K562 (cell line): ENCODE measurements at regions not wholly inside any gene's neighbourhood (a gene's known extent, or its start where the extent isn't known, plus 50 kb on each side); places are given as distances from the start of the nearest gene placed in this dataset.

ENCODE experiments used
- CTCF ChIP-seq, 3 experiments: IDR thresholded peaks in 2 of 3; conservative IDR thresholded peaks in 1 of 3; 2 replicates each; pipeline ENCODE4 v1.5.1; 2011 to 2012; ENCODE audit warnings: low read length in 3 of 3, mild to moderate bottlenecking in 3 of 3, control low read depth in 2 of 3, improper control_type of control experiment in 1 of 3, inconsistent platforms in 1 of 3, low read depth in 1 of 3, mixed read lengths in 1 of 3, moderate library complexity in 1 of 3; ENCODE audit not compliant: insufficient read depth in 2 of 3
- DMBX1 ChIP-seq: fragments of 250-450 bp; sonication (Bioruptor Pico); IDR thresholded peaks from 2 replicates; pipeline ENCODE4 v1.8.0; 2022; ENCODE audit warnings: inconsistent platforms, mild to moderate bottlenecking, moderate library complexity, borderline replicate concordance
- GABPA ChIP-seq: fragments of 200-800 bp; sonication (Bioruptor generic); conservative IDR thresholded peaks from 2 replicates; pipeline ENCODE4 v1.6.1; 2016; ENCODE audit warnings: low read depth, missing genetic modification characterization, missing compliant biosample characterization
- HDGF ChIP-seq: fragments of 450-650 bp; IDR thresholded peaks from 2 replicates; pipeline ENCODE4 v1.6.1; 2016
- HMG20B ChIP-seq: fragments of 250-450 bp; sonication (Bioruptor Pico); IDR thresholded peaks from 2 replicates; pipeline ENCODE4 v1.5.0; 2021; ENCODE audit warnings: mild to moderate bottlenecking
- JUND ChIP-seq, 2 experiments: IDR thresholded peaks; 2 replicates in 1 of 2; 3 replicates in 1 of 2; pipeline ENCODE4 v1.6.1; 2011; ENCODE audit warnings: borderline replicate concordance in 2 of 2, low read depth in 2 of 2, low read length in 2 of 2, improper control_type of control experiment in 1 of 2, missing biosample characterization in 1 of 2, missing genetic modification characterization in 1 of 2, missing genetic modification reagents in 1 of 2
- KLF13 ChIP-seq: fragments of 450-650 bp; IDR thresholded peaks from 2 replicates; pipeline ENCODE4 v1.6.1; 2016; ENCODE audit warnings: missing genetic modification characterization, low read depth, mild to moderate bottlenecking, missing compliant biosample characterization, moderate library complexity, borderline replicate concordance
- KLF16 ChIP-seq: IDR thresholded peaks from 2 replicates; pipeline ENCODE4 v1.6.1; 2016; ENCODE audit warnings: antibody characterized with exemption
- SMAD3 ChIP-seq: fragments of 450-650 bp; formaldehyde crosslinking; conservative IDR thresholded peaks from 2 replicates; pipeline ENCODE4 v1.4.0; 2020; ENCODE audit warnings: mild to moderate bottlenecking
- TAF1 ChIP-seq: IDR thresholded peaks from 2 replicates; pipeline ENCODE4 v1.6.1; 2011; ENCODE audit warnings: mild to moderate bottlenecking, low read length, moderate library complexity; ENCODE audit not compliant: insufficient read depth, control insufficient read depth, severe bottlenecking; ENCODE audit errors: extremely low read depth
- XRCC4 ChIP-seq: IDR thresholded peaks from one replicate; pipeline ENCODE4 v1.6.1; 2011; ENCODE audit not compliant: insufficient read depth, insufficient read length; ENCODE audit errors: extremely low read depth
- ZNF449 ChIP-seq: fragments of 250-450 bp; sonication (Bioruptor Pico); IDR thresholded peaks from 2 replicates; pipeline ENCODE4 v1.8.0; 2022; ENCODE audit warnings: moderate library complexity, mild to moderate bottlenecking, inconsistent platforms
- TF ChIP-seq, protein P1 (sequence below): fragments of 250-450 bp; sonication (Bioruptor Pico); IDR thresholded peaks from 2 replicates; pipeline ENCODE4 v1.4.0; 2020; ENCODE audit warnings: mild to moderate bottlenecking, moderate library complexity
- TF ChIP-seq, protein P2 (sequence below): fragments of 250-450 bp; sonication (Bioruptor Pico); IDR thresholded peaks from 2 replicates; pipeline ENCODE4 v1.5.1; 2021; ENCODE audit warnings: mild to moderate bottlenecking

GRCh38 chr12:88325076-88325815 lies 183.1 kb downstream of the TMTC3 start:
- TF ChIP-seq KLF13 (tag), result no peak
- TF ChIP-seq CTCF (IDR thresholded peaks at IDR 0.05 in 2 of 3, conservative IDR thresholded peaks at IDR 0.05 in 1 of 3; ENCODE audit: insufficient read depth in 2 of 3, low read depth in 1 of 3, low read length in 3 of 3), result no peak
- no peak for TF ChIP-seq XRCC4
- TF ChIP-seq GABPA (tag), result no peak
- TF ChIP-seq, protein P1, sequence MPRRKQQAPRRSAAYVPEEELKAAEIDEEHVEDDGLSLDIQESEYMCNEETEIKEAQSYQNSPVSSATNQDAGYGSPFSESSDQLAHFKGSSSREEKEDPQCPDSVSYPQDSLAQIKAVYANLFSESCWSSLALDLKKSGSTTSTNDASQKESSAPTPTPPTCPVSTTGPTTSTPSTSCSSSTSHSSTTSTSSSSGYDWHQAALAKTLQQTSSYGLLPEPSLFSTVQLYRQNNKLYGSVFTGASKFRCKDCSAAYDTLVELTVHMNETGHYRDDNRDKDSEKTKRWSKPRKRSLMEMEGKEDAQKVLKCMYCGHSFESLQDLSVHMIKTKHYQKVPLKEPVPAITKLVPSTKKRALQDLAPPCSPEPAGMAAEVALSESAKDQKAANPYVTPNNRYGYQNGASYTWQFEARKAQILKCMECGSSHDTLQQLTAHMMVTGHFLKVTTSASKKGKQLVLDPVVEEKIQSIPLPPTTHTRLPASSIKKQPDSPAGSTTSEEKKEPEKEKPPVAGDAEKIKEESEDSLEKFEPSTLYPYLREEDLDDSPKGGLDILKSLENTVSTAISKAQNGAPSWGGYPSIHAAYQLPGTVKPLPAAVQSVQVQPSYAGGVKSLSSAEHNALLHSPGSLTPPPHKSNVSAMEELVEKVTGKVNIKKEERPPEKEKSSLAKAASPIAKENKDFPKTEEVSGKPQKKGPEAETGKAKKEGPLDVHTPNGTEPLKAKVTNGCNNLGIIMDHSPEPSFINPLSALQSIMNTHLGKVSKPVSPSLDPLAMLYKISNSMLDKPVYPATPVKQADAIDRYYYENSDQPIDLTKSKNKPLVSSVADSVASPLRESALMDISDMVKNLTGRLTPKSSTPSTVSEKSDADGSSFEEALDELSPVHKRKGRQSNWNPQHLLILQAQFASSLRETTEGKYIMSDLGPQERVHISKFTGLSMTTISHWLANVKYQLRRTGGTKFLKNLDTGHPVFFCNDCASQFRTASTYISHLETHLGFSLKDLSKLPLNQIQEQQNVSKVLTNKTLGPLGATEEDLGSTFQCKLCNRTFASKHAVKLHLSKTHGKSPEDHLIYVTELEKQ (CRISPR knock-in tag), result no peak
- TF ChIP-seq KLF16, result no peak
- no peak for TF ChIP-seq HMG20B (CRISPR knock-in tag)
- no peak for TF ChIP-seq ZNF449 (CRISPR knock-in tag)
- no peak for TF ChIP-seq TAF1
- no peak for TF ChIP-seq SMAD3 (CRISPR knock-in tag)
- no peak for TF ChIP-seq DMBX1
- TF ChIP-seq, protein P2, sequence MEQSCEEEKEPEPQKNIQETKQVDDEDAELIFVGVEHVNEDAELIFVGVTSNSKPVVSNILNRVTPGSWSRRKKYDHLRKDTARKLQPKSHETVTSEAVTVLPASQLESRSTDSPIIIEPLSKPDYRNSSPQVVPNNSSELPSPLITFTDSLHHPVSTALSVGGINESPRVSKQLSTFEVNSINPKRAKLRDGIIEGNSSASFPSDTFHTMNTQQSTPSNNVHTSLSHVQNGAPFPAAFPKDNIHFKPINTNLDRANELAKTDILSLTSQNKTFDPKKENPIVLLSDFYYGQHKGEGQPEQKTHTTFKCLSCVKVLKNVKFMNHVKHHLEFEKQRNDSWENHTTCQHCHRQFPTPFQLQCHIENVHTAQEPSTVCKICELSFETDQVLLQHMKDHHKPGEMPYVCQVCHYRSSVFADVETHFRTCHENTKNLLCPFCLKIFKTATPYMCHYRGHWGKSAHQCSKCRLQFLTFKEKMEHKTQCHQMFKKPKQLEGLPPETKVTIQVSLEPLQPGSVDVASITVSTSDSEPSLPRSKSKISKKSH, result no peak
- no peak for TF ChIP-seq JUND (IDR thresholded peaks at IDR 0.05; ENCODE audit: borderline replicate concordance, low read depth, low read length)
- no peak for TF ChIP-seq JUND (tag; IDR thresholded peaks at IDR 0.05; ENCODE audit: borderline replicate concordance, low read depth, low read length)
- no peak for TF ChIP-seq HDGF
